Natural killer cell (primary cell): ENCODE measurements at regions not wholly inside any gene's neighbourhood (a gene's known extent, or its start where the extent isn't known, plus 50 kb on each side); places are given as distances from the start of the nearest gene placed in this dataset.

Experiments used
- ATAC-seq, 3 donors: fragments of 150-1000 bp in 2 of 3; fragments of 200-7000 bp in 1 of 3; cut with Tn5 transposase; 1 replicate in 1 of 3; 2 replicates in 2 of 3; pipeline ENCODE4 v1.10.0; 2021; ENCODE audit warnings: mild to moderate bottlenecking in 2 of 3, moderate library complexity in 2 of 3
- DNase-seq, 2 donors: peaks; one replicate each; pipeline versions ENCODE4 v3.0.0 to v3.0.0-alpha.2; 2013 to 2021; ENCODE audit warnings: mixed read lengths in 1 of 2
- H3K27ac ChIP-seq: one replicate; pipeline ENCODE4 v1.5.1; 2013; ENCODE audit warnings: mild to moderate bottlenecking, low read length
- H3K27me3 ChIP-seq: one replicate; pipeline ENCODE4 v1.6.1; 2013; ENCODE audit warnings: low read length; ENCODE audit not compliant: control insufficient read depth, insufficient read depth
- H3K36me3 ChIP-seq: one replicate; pipeline ENCODE4 v1.6.1; 2013; ENCODE audit warnings: low read length; ENCODE audit not compliant: control insufficient read depth, insufficient read depth
- H3K4me1 ChIP-seq: one replicate; pipeline ENCODE4 v1.6.1; 2013; ENCODE audit warnings: low read length; ENCODE audit not compliant: control insufficient read depth, insufficient read depth
- H3K4me3 ChIP-seq: one replicate; pipeline ENCODE4 v1.5.1; 2013; ENCODE audit warnings: low read length
- H3K9me3 ChIP-seq: one replicate; pipeline ENCODE4 v1.6.1; 2013; ENCODE audit warnings: low read length; ENCODE audit not compliant: control insufficient read depth, insufficient read depth
- H3K27ac Mint-ChIP-seq, 2 donors: one replicate each; pipeline ENCODE4 v1.8.0; 2022; ENCODE audit warnings: mild to moderate bottlenecking in 2 of 2, mixed read lengths in 2 of 2, moderate library complexity in 1 of 2
- H3K27me3 Mint-ChIP-seq, 2 donors: one replicate each; pipeline ENCODE4 v1.8.0; 2022; ENCODE audit warnings: low read depth in 2 of 2, mixed read lengths in 2 of 2
- H3K36me3 Mint-ChIP-seq: one replicate; pipeline ENCODE4 v1.8.0; 2022; ENCODE audit warnings: mixed read lengths
- H3K4me1 Mint-ChIP-seq, 2 donors: one replicate each; pipeline ENCODE4 v1.8.0; 2022; ENCODE audit warnings: mixed read lengths in 2 of 2
- H3K4me3 Mint-ChIP-seq: one replicate; pipeline ENCODE4 v1.8.0; 2022; ENCODE audit warnings: mild to moderate bottlenecking, moderate library complexity, mixed read lengths
- H3K9me3 Mint-ChIP-seq, 2 donors: one replicate each; pipeline ENCODE4 v1.8.0; 2022; ENCODE audit warnings: mixed read lengths in 2 of 2
- WGBS: methylation state at CpG from one replicate; pipeline ENCODE4 v1.1.7; 2013; ENCODE audit warnings: missing lambda C conversion rate; ENCODE audit not compliant: insufficient coverage; 5-methylcytosine and 5-hydroxymethylcytosine counted together
- intact Hi-C: fragments of 100-400 bp; cut with micrococcal nuclease; formaldehyde crosslinking; loops from one replicate; pipeline ENCODE4 v1.14.2; 2022
- TF ChIP-seq, protein P1 (sequence below): fragments of 200-600 bp; IDR thresholded peaks from one replicate; pipeline ENCODE4 v1.8.0; 2022; ENCODE audit warnings: antibody characterized with exemption

DNA sequence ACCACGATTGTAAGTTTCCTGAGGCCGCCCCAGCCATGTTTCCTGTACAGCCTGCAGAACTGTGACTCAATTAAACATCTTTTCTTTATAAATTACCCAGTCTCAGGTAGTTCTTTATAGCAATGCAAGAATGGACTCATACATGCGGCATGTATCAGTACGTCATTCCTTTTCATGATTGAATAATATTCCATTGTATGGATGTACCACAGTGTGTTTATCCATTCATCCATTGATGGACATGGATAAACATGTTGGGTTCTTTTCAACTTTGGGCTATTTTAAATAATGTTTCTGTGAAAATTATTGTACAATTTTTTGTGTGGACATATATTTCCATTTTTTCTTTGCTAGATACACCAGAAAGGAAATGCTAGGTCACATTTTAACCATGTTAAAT is 99.2 kb upstream of the IGSF1 start:
- intact Hi-C loops: no loop called here
- Histone ChIP-seq H3K9me3 (no peaks in the 10 kb centered on the region), H3K27ac (no peak overlapping the region), H3K4me1 (no peaks in the 10 kb centered on the region), H3K36me3 (no peaks in the 10 kb centered on the region), H3K27me3 (no peaks in the 10 kb centered on the region), H3K4me3 (no peak overlapping the region)
- DNase-seq (no peak), ATAC-seq (no peak)
- no peak overlapping the region for H3K4me3 Mint-ChIP-seq
- WGBS: 70% methylated on average over 2 of the region's 4 CpGs
- peaks cover 2 to 4% of the 10 kb centered on the region in 2 donors for H3K9me3 Mint-ChIP-seq
- H3K36me3 Mint-ChIP-seq: no peaks in the 10 kb centered on the region
- no peak overlapping the region for H3K27ac Mint-ChIP-seq
- no peaks in the 10 kb centered on the region for H3K27me3 Mint-ChIP-seq
- no peaks in the 10 kb centered on the region for H3K4me1 Mint-ChIP-seq
- TF ChIP-seq, protein P1, sequence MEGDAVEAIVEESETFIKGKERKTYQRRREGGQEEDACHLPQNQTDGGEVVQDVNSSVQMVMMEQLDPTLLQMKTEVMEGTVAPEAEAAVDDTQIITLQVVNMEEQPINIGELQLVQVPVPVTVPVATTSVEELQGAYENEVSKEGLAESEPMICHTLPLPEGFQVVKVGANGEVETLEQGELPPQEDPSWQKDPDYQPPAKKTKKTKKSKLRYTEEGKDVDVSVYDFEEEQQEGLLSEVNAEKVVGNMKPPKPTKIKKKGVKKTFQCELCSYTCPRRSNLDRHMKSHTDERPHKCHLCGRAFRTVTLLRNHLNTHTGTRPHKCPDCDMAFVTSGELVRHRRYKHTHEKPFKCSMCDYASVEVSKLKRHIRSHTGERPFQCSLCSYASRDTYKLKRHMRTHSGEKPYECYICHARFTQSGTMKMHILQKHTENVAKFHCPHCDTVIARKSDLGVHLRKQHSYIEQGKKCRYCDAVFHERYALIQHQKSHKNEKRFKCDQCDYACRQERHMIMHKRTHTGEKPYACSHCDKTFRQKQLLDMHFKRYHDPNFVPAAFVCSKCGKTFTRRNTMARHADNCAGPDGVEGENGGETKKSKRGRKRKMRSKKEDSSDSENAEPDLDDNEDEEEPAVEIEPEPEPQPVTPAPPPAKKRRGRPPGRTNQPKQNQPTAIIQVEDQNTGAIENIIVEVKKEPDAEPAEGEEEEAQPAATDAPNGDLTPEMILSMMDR: no peak

DNA sequence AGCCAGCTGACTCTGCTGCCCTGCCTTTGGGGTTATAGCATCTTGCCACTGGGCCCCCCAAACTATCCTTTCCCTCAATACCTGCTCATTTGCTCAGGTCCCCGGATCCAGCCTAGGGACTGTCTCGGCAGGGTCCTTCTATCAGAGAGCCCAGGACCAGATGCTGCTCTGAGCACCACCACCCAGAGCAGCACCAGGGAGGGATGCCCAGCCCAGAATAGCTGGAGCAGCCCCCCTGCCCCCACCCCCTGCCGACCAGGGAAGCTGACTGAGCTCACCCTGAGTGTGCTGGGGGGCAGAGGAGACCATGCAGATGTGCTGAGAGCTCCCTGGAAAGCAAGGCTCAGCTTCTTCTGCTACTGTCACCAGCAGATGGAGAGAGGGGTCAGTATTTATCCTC is 103.6 kb upstream of the IGSF1 start:
- 94% methylated on average over 2 of the region's 3 CpGs for WGBS
- no peaks in the 10 kb centered on the region for H3K9me3 Mint-ChIP-seq
- no peaks in the 10 kb centered on the region for H3K36me3 ChIP-seq

GRCh38 chrX:131393426-131393825 is 104.3 kb upstream of the IGSF1 start:
- DNase-seq (no peak), ATAC-seq (no peak)
- Mint-ChIP-seq H3K4me1 (no peaks in the 10 kb centered on the region), H3K36me3 (no peaks in the 10 kb centered on the region), H3K27ac (no peak overlapping the region), H3K27me3 (peaks cover 0 to 6% of the 10 kb centered on the region in 2 donors), H3K4me3 (no peak overlapping the region), H3K9me3 (no peaks in the 10 kb centered on the region)
- Histone ChIP-seq H3K27ac (no peak overlapping the region), H3K27me3 (no peaks in the 10 kb centered on the region), H3K36me3 (no peaks in the 10 kb centered on the region), H3K9me3 (no peaks in the 10 kb centered on the region), H3K4me1 (no peaks in the 10 kb centered on the region), H3K4me3 (no peak overlapping the region)
- intact Hi-C loops: no loop called here
- TF ChIP-seq, protein P1: no peak
- 92% methylated on average over 2 of the region's 5 CpGs for WGBS

More for the DNA sequence above, 103.6 kb upstream of the IGSF1 start:
- intact Hi-C loops: no loop called here
- Mint-ChIP-seq H3K4me3 (no peak overlapping the region), H3K27ac (no peak overlapping the region), H3K27me3 (no peaks in the 10 kb centered on the region), H3K4me1 (no peaks in the 10 kb centered on the region), H3K36me3 (no peaks in the 10 kb centered on the region)
- ATAC-seq: no peak
- Histone ChIP-seq H3K27ac (no peak overlapping the region), H3K9me3 (no peaks in the 10 kb centered on the region), H3K4me1 (no peaks in the 10 kb centered on the region), H3K4me3 (no peak overlapping the region), H3K27me3 (no peaks in the 10 kb centered on the region)
- no peak for DNase-seq
- TF ChIP-seq, protein P1: no peak

GRCh38 chrX:131394384-131394783 is 105.3 kb upstream of the IGSF1 start:
- 39% methylated on average over 2 of the region's 2 CpGs for WGBS

More at GRCh38 chrX:131394384-131394783, 105.3 kb upstream of the IGSF1 start:
- no peaks in the 10 kb centered on the region for H3K4me1 ChIP-seq
- no peak overlapping the region for H3K4me3 ChIP-seq
- ATAC-seq: no peak
- H3K4me3 Mint-ChIP-seq: no peak overlapping the region
- DNase-seq: no peak
- no peaks in the 10 kb centered on the region for H3K4me1 Mint-ChIP-seq
- no peaks in the 10 kb centered on the region for H3K36me3 Mint-ChIP-seq
- no peaks in the 10 kb centered on the region for H3K36me3 ChIP-seq
- no peak overlapping the region for H3K27ac Mint-ChIP-seq
- no peak overlapping the region for H3K27ac ChIP-seq
- H3K27me3 Mint-ChIP-seq: peaks cover 0 to 10% of the 10 kb centered on the region in 2 donors
- no peaks in the 10 kb centered on the region for H3K27me3 ChIP-seq
- H3K9me3 ChIP-seq: no peaks in the 10 kb centered on the region
- no peaks in the 10 kb centered on the region for H3K9me3 Mint-ChIP-seq
- intact Hi-C loops: no loop called here
- TF ChIP-seq, protein P1: no peak
